Spinal cord (tissue), 9 donors: ENCODE measurements at regions not wholly inside any gene's neighbourhood (a gene's known extent, or its start where the extent isn't known, plus 50 kb on each side); places are given as distances from the start of the nearest gene placed in this dataset.

ENCODE experiments used
- DNase-seq, 6 donors: peaks; one replicate each; pipeline versions ENCODE4 v3.0.0 to v3.0.0-alpha.2; 2013 to 2015; ENCODE audit warnings: low spot score in 6 of 6, low read depth in 4 of 6
- H3K27ac ChIP-seq: one replicate; pipeline ENCODE4 v1.5.1; 2013; ENCODE audit warnings: low read depth, low read length, control low read depth
- H3K27me3 ChIP-seq: one replicate; pipeline ENCODE4 v1.6.1; 2013; ENCODE audit warnings: low read length; ENCODE audit not compliant: control insufficient read depth, insufficient read depth
- H3K36me3 ChIP-seq: one replicate; pipeline ENCODE4 v1.6.1; 2013; ENCODE audit warnings: low read length; ENCODE audit not compliant: control insufficient read depth, insufficient read depth
- H3K4me1 ChIP-seq: one replicate; pipeline ENCODE4 v1.6.1; 2013; ENCODE audit warnings: low read length; ENCODE audit not compliant: control insufficient read depth, insufficient read depth
- H3K4me3 ChIP-seq: one replicate; pipeline ENCODE4 v1.5.1; 2013; ENCODE audit warnings: low read depth, low read length, control low read depth
- H3K9me3 ChIP-seq: one replicate; pipeline ENCODE4 v1.6.1; 2013; ENCODE audit warnings: low read length; ENCODE audit not compliant: control insufficient read depth, insufficient read depth
- WGBS: methylation state at CpG from one replicate; pipeline ENCODE4 v1.1.5; 2013; ENCODE audit warnings: missing lambda C conversion rate; ENCODE audit not compliant: insufficient coverage; 5-methylcytosine and 5-hydroxymethylcytosine counted together
- donor health status: healthy.

GRCh38 chr14:46074061-46074460, 577.5 kb downstream of the RPL10L start:
- WGBS = no CpG with 5 or more reads among the region's 2 CpGs
- H3K27ac ChIP-seq = no peak overlapping the region

GRCh38 chr14:46063872-46064271, 587.7 kb downstream of the RPL10L start:
- Histone ChIP-seq H3K9me3 (no peaks in the 10 kb centered on the region), H3K4me1 (no peaks in the 10 kb centered on the region), H3K27me3 (no peaks in the 10 kb centered on the region), H3K36me3 (no peaks in the 10 kb centered on the region), H3K4me3 (no peak overlapping the region), H3K27ac (no peak overlapping the region)
- peak in 1 of 6 donors; percentile 4 for DNase-seq
- 83% methylated on average over 9 of the region's 10 CpGs for WGBS

More at GRCh38 chr14:46074061-46074460, 577.5 kb downstream of the RPL10L start:
- no peaks in the 10 kb centered on the region for H3K27me3 ChIP-seq
- DNase-seq = no peak
- H3K36me3 ChIP-seq = no peaks in the 10 kb centered on the region
- no peak overlapping the region for H3K4me3 ChIP-seq
- H3K4me1 ChIP-seq = no peaks in the 10 kb centered on the region
- H3K9me3 ChIP-seq = no peaks in the 10 kb centered on the region

DNA sequence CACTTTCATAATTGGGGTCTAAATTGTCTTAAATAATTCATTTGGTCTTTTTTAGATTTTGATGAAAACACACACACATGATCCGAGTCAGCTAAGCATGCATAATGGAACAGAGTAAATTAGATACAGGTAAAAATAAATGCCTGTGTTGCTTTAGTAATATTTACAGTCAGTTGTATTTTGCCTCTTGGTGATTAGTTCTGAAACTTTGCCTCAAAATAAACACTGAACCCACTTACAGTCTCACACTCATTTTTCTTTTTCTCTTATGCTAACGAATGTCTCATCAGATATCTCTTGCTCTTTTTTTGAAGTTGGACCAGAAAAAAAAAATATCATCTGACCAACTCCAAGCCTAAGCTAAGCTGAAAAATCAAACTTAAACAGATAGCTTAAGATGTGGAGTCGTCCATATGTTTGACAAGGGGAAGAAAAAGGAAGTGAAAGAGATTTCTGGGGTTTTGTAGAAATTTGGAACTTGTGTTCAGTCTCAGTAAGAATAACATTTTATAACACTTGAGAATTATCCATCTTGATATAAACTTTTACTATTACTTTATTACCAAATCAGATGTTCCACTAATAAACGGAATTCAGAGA, 592.5 kb downstream of the RPL10L start:
- no peaks in the 10 kb centered on the region for H3K36me3 ChIP-seq
- H3K9me3 ChIP-seq = no peaks in the 10 kb centered on the region
- no peaks in the 10 kb centered on the region for H3K27me3 ChIP-seq
- H3K27ac ChIP-seq = no peak overlapping the region
- no CpG with 5 or more reads among the region's 4 CpGs for WGBS
- H3K4me1 ChIP-seq = no peaks in the 10 kb centered on the region
- no peak overlapping the region for H3K4me3 ChIP-seq
- DNase-seq = no peak

GRCh38 chr14:46057799-46058198, 593.8 kb downstream of the RPL10L start:
- H3K27me3 ChIP-seq = no peaks in the 10 kb centered on the region

GRCh38 chr14:46054526-46054925, 597.1 kb downstream of the RPL10L start:
- no peak overlapping the region for H3K27ac ChIP-seq
- no CpG with 5 or more reads among the region's 2 CpGs for WGBS
- H3K36me3 ChIP-seq = no peaks in the 10 kb centered on the region
- no peaks in the 10 kb centered on the region for H3K9me3 ChIP-seq
- H3K27me3 ChIP-seq = no peaks in the 10 kb centered on the region
- H3K4me1 ChIP-seq = no peaks in the 10 kb centered on the region
- no peak overlapping the region for H3K4me3 ChIP-seq
- DNase-seq = peak in 2 of 6 donors; percentile 15 to 23

More at GRCh38 chr14:46057799-46058198, 593.8 kb downstream of the RPL10L start:
- Histone ChIP-seq H3K36me3 (no peaks in the 10 kb centered on the region), H3K4me3 (no peak overlapping the region), H3K27ac (no peak overlapping the region), H3K4me1 (no peaks in the 10 kb centered on the region), H3K9me3 (no peaks in the 10 kb centered on the region)
- peak in 2 of 6 donors; percentile 26 to 45 for DNase-seq

DNA sequence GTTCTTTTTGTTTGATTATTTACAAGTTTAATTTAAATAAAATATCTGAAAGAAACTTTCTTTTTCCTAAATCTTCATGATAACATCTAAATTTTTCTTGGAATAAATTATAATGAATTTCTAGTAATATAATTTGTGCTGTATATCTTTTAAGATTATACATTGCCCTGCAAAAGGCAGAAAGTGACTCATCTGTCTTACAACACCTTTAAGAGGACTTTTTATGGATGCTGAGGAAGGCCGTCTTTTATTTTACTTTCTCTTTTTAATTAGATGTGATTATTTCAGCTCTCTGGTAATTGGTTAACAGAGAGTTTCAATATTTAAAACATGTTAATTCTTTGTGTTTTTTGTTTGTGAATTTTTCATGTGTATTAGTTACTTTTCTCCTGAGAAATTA, 598.4 kb downstream of the RPL10L start:
- Histone ChIP-seq H3K27me3 (no peaks in the 10 kb centered on the region), H3K4me1 (no peaks in the 10 kb centered on the region), H3K9me3 (no peaks in the 10 kb centered on the region), H3K27ac (no peak overlapping the region), H3K36me3 (no peaks in the 10 kb centered on the region), H3K4me3 (no peak overlapping the region)
- DNase-seq = no peak
- WGBS = no CpG with 5 or more reads among the region's 1 CpG

GRCh38 chr14:46051796-46052195, 599.8 kb downstream of the RPL10L start:
- H3K4me1 ChIP-seq = no peaks in the 10 kb centered on the region
- no peaks in the 10 kb centered on the region for H3K36me3 ChIP-seq
- no peaks in the 10 kb centered on the region for H3K9me3 ChIP-seq
- no peak for DNase-seq
- no peaks in the 10 kb centered on the region for H3K27me3 ChIP-seq
- no peak overlapping the region for H3K4me3 ChIP-seq
- no peak overlapping the region for H3K27ac ChIP-seq
- no CpG with 5 or more reads among the region's 1 CpG for WGBS

DNA sequence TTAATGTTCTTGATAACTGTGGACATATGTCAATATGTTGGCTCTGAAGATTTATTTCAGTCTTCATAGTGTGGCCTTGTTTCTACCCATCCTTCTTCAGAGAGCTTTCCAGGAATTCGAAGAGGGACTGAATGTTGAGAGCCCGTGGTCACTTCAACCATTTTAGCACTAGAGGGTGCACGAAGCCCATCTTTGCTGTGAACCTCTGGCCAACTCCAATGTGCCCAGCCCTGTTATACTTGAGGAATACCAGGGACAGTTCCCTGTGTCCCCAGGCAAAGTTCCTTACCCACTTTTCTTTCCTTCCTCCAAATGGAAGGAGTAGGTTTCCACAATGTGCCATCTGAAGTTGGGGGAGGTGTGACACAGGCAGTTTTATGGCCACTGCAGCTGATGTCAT, 603.5 kb downstream of the RPL10L start:
- no peaks in the 10 kb centered on the region for H3K9me3 ChIP-seq
- no peaks in the 10 kb centered on the region for H3K36me3 ChIP-seq
- no peak overlapping the region for H3K4me3 ChIP-seq
- 41% methylated on average over 3 of the region's 3 CpGs for WGBS
- H3K4me1 ChIP-seq = no peaks in the 10 kb centered on the region
- DNase-seq = no peak
- H3K27ac ChIP-seq = no peak overlapping the region
- H3K27me3 ChIP-seq = no peaks in the 10 kb centered on the region

- H3K4me1 ChIP-seq = no peaks in the 10 kb centered on the region
- DNase-seq = no peak
- no peaks in the 10 kb centered on the region for H3K36me3 ChIP-seq
- H3K4me3 ChIP-seq = no peak overlapping the region
- H3K27ac ChIP-seq = no peak overlapping the region
- peaks cover 1% of the 10 kb centered on the region for H3K9me3 ChIP-seq
- no CpG with 5 or more reads among the region's 4 CpGs for WGBS
- no peaks in the 10 kb centered on the region for H3K27me3 ChIP-seq
Observed at GRCh38 chr14:46036099-46036498, 615.5 kb downstream of the RPL10L start.

GRCh38 chr14:46034305-46034704, 617.3 kb downstream of the RPL10L start:
- 11% methylated on average over 1 of the region's 3 CpGs for WGBS
- no peak for DNase-seq
- Histone ChIP-seq H3K27ac (no peak overlapping the region), H3K27me3 (no peaks in the 10 kb centered on the region), H3K4me1 (no peaks in the 10 kb centered on the region), H3K9me3 (peaks cover 1% of the 10 kb centered on the region), H3K36me3 (no peaks in the 10 kb centered on the region), H3K4me3 (no peak overlapping the region)
